IMR-90 (cell line): ENCODE measurements at regions not wholly inside any gene's neighbourhood (a gene's known extent, or its start where the extent isn't known, plus 50 kb on each side); places are given as distances from the start of the nearest gene placed in this dataset.

Experiments used
- ATAC-seq: fragments of 200-7000 bp; cut with Tn5 transposase; 2 replicates; pipeline ENCODE4 v1.9.1; 2020; ENCODE audit warnings: low read depth, mild to moderate bottlenecking, moderate library complexity
- BruUV-seq: library from RNA; stranded (reverse); fragments of 400-500 nt; replicated peaks from 2 replicates; lab custom pipeline; 2021; lab: Mats Ljungman, UMichigan
- CTCF ChIA-PET: fragments of 300-600 bp; formaldehyde crosslinking; extraction: SDS; loops from one replicate; lab custom pipeline; 2021; ENCODE audit warnings: antibody characterized with exemption; lab: Yijun Ruan, JAX
- POLR2A ChIA-PET: fragments of 300-600 bp; sonication (Branson Sonifier 250); formaldehyde crosslinking; loops from one replicate; lab custom pipeline; 2022; ENCODE audit warnings: antibody characterized with exemption; ENCODE audit not compliant: unreplicated experiment; lab: Charles Lee
- DNase-seq: peaks from one replicate; pipeline ENCODE4 v3.0.0; 2013
- H2AFZ ChIP-seq: replicated peaks from 2 replicates; pipeline ENCODE3; 2013; ENCODE audit warnings: low read length, mild to moderate bottlenecking; ENCODE audit not compliant: poor library complexity
- H2AK5ac ChIP-seq: 2 replicates; pipeline ENCODE4 v1.6.1; 2013; ENCODE audit warnings: low read depth, low read length, inconsistent platforms
- H2AK9ac ChIP-seq: replicated peaks from 2 replicates; pipeline ENCODE3; 2013; ENCODE audit warnings: mild to moderate bottlenecking, low read depth, low read length, moderate library complexity; ENCODE audit not compliant: poor library complexity
- H2BK120ac ChIP-seq: 2 replicates; pipeline ENCODE4 v1.6.1; 2013; ENCODE audit warnings: low read depth, low read length, inconsistent platforms
- H2BK15ac ChIP-seq: 3 replicates; pipeline ENCODE4 v1.6.1; 2013; ENCODE audit warnings: low read depth, low read length, inconsistent platforms
- H2BK20ac ChIP-seq: 2 replicates; pipeline ENCODE4 v1.6.1; 2013; ENCODE audit warnings: low read depth, mild to moderate bottlenecking, inconsistent platforms, low read length, moderate library complexity
- H2BK5ac ChIP-seq: 2 replicates; pipeline ENCODE4 v1.6.1; 2013; ENCODE audit warnings: mild to moderate bottlenecking, low read depth, low read length, inconsistent platforms; ENCODE audit not compliant: poor library complexity, severe bottlenecking
- H3K14ac ChIP-seq: replicated peaks from 2 replicates; pipeline ENCODE4 v1.6.1; 2013; ENCODE audit warnings: low read depth, low read length, inconsistent platforms
- H3K18ac ChIP-seq: 2 replicates; pipeline ENCODE4 v1.6.1; 2013; ENCODE audit warnings: low read depth, low read length, control low read depth
- H3K23ac ChIP-seq: 2 replicates; pipeline ENCODE4 v1.6.1; 2013; ENCODE audit warnings: low read depth, low read length, inconsistent platforms
- H3K27ac ChIP-seq: 2 replicates; pipeline ENCODE4 v1.5.1; 2013; ENCODE audit warnings: mild to moderate bottlenecking, control low read depth, low read length; ENCODE audit not compliant: insufficient read depth
- H3K27me3 ChIP-seq: 2 replicates; pipeline ENCODE4 v1.6.1; 2013; ENCODE audit warnings: low read length; ENCODE audit not compliant: control insufficient read depth, insufficient read depth
- H3K36me3 ChIP-seq: 2 replicates; pipeline ENCODE4 v1.6.1; 2013; ENCODE audit warnings: low read length, mixed read lengths; ENCODE audit not compliant: control insufficient read depth, insufficient read depth
- H3K4ac ChIP-seq: 2 replicates; pipeline ENCODE4 v1.6.1; 2013; ENCODE audit warnings: low read depth, low read length, inconsistent platforms
- H3K4me1 ChIP-seq: 2 replicates; pipeline ENCODE4 v1.6.1; 2013; ENCODE audit warnings: low read length, mixed read lengths; ENCODE audit not compliant: control insufficient read depth, insufficient read depth
- H3K4me2 ChIP-seq: 2 replicates; pipeline ENCODE4 v1.6.1; 2013; ENCODE audit warnings: low read depth, mild to moderate bottlenecking, control low read depth, low read length, moderate library complexity
- H3K4me3 ChIP-seq: 2 replicates; pipeline ENCODE4 v1.5.1; 2013; ENCODE audit warnings: low read depth, mild to moderate bottlenecking, control low read depth, low read length, moderate library complexity; ENCODE audit not compliant: insufficient read depth
- H3K56ac ChIP-seq: 2 replicates; pipeline ENCODE4 v1.6.1; 2013; ENCODE audit warnings: low read length, inconsistent platforms; ENCODE audit not compliant: insufficient read depth; ENCODE audit errors: extremely low read depth
- H3K79me1 ChIP-seq, 2 experiments: 2 replicates each; pipeline ENCODE4 v1.6.1; 2013; ENCODE audit warnings: low read length in 2 of 2, inconsistent platforms in 1 of 2, low read depth in 1 of 2
- H3K9ac ChIP-seq: 2 replicates; pipeline ENCODE4 v1.6.1; 2013; ENCODE audit warnings: low read depth, low read length, control low read depth
- H3K9me1 ChIP-seq: 2 replicates; pipeline ENCODE4 v1.6.1; 2013; ENCODE audit warnings: low read length, inconsistent platforms; ENCODE audit not compliant: insufficient read depth
- H3K9me3 ChIP-seq: 2 replicates; pipeline ENCODE4 v1.6.1; 2013; ENCODE audit warnings: low read length; ENCODE audit not compliant: control insufficient read depth, insufficient read depth
- H4K20me1 ChIP-seq: 2 replicates; pipeline ENCODE4 v1.6.1; 2013; ENCODE audit warnings: low read length, inconsistent platforms; ENCODE audit not compliant: insufficient read depth
- H4K5ac ChIP-seq: 2 replicates; pipeline ENCODE4 v1.6.1; 2013; ENCODE audit warnings: mild to moderate bottlenecking, low read depth, low read length, control low read depth
- H4K8ac ChIP-seq, 2 experiments: 2 replicates each; pipeline ENCODE4 v1.6.1; 2013; ENCODE audit warnings: low read depth in 2 of 2, low read length in 2 of 2, control low read depth in 1 of 2, inconsistent platforms in 1 of 2
- H4K91ac ChIP-seq: 2 replicates; pipeline ENCODE4 v1.6.1; 2013; ENCODE audit warnings: low read depth, low read length, inconsistent platforms; ENCODE audit not compliant: insufficient read depth
- BHLHE40 ChIP-seq: fragments of 150-350 bp; IDR thresholded peaks from 2 replicates; pipeline ENCODE4 v1.6.1; 2016; ENCODE audit warnings: mild to moderate bottlenecking, low read depth, low read length
- CEBPB ChIP-seq: IDR thresholded peaks from 2 replicates; pipeline ENCODE4 v1.6.1; 2012; ENCODE audit warnings: low read depth, low read length, improper control_type of control experiment
- CHD1 ChIP-seq: IDR thresholded peaks from 2 replicates; pipeline ENCODE4 v1.6.1; 2012; ENCODE audit warnings: low read depth, low read length, improper control_type of control experiment
- FOS ChIP-seq: fragments of 150-350 bp; IDR thresholded peaks from 2 replicates; pipeline ENCODE4 v1.6.1; 2016; ENCODE audit warnings: low read depth, low read length
- MAFK ChIP-seq: IDR thresholded peaks from 2 replicates; pipeline ENCODE4 v1.6.1; 2012; ENCODE audit warnings: low read depth, low read length, improper control_type of control experiment
- NFE2L2 ChIP-seq: fragments of 150-350 bp; IDR thresholded peaks from 2 replicates; pipeline ENCODE4 v1.6.1; 2016; ENCODE audit warnings: low read depth, mild to moderate bottlenecking, low read length
- POLR2A ChIP-seq: IDR thresholded peaks from 2 replicates; pipeline ENCODE4 v1.6.1; 2012; ENCODE audit warnings: mild to moderate bottlenecking, low read depth, low read length
- RAD21 ChIP-seq: IDR thresholded peaks from 2 replicates; pipeline ENCODE4 v1.6.1; 2012; ENCODE audit warnings: low read length, improper control_type of control experiment
- RCOR1 ChIP-seq: IDR thresholded peaks from 2 replicates; pipeline ENCODE4 v1.6.1; 2012; ENCODE audit warnings: mild to moderate bottlenecking, low read length, improper control_type of control experiment; ENCODE audit not compliant: insufficient replicate concordance
- RFX5 ChIP-seq: IDR thresholded peaks from 2 replicates; pipeline ENCODE4 v1.8.0; 2012; ENCODE audit warnings: low read depth, mild to moderate bottlenecking, low read length, moderate library complexity
- SMC3 ChIP-seq: fragments of 150-350 bp; IDR thresholded peaks from 2 replicates; pipeline ENCODE4 v1.6.1; 2016; ENCODE audit warnings: low read depth, mild to moderate bottlenecking, antibody characterized with exemption, low read length, moderate library complexity
- WGBS, 2 experiments: methylation state at CpG; one replicate each; pipeline versions ENCODE4 v1.1.5 to v1.1.7; 2013; ENCODE audit warnings: missing lambda C conversion rate in 2 of 2; ENCODE audit not compliant: insufficient read length in 1 of 2; ENCODE audit errors: extremely low coverage in 2 of 2; 5-methylcytosine and 5-hydroxymethylcytosine counted together
- dilution Hi-C: fragments of 300-500 bp; cut with HindIII; formaldehyde crosslinking; loops from one replicate; pipeline ENCODE4 v1.14.3; 2018; ENCODE audit warnings: low sequenced_read_pairs; ENCODE audit not compliant: unreplicated experiment
- in situ Hi-C: fragments of 300-500 bp; cut with MboI; formaldehyde crosslinking; loops from 3 replicates; pipeline ENCODE4 v1.14.3; 2019; ENCODE audit warnings: low sequenced_read_pairs, inconsistent platforms, mixed read lengths
- intact Hi-C: fragments of 100-400 bp; cut with micrococcal nuclease; formaldehyde crosslinking; loops from 2 replicates; pipeline ENCODE4 v1.10.0; 2022
- TF ChIP-seq, protein P1 (sequence below): conservative IDR thresholded peaks from 2 replicates; pipeline ENCODE4 v1.5.1; 2012; ENCODE audit warnings: mild to moderate bottlenecking, low read depth, low read length, improper control_type of control experiment

DNA sequence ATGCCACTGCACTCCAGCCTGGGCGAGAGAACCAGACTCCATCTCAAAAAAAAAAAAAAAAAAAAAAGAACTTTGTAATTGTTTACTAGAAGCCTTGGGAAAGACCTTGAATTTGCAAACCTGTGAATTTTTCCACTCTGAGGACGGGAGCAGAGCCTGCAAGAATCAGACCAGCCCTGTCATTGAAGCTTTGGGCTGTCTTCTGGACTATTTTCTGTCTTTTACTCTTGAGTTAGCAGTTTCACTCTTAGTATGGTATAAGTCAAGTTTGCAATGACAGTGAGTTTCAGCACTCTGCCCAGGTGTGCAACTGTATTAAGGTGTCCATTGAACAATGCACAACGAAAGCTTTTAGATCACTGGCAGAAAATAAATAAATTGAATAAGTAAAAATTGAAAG, 81.4 kb upstream of the KRAS start:
- Histone ChIP-seq H2AK9ac (no peak overlapping the region), H2BK20ac (no peak overlapping the region), H3K23ac (no peak overlapping the region), H3K27ac (no peak overlapping the region), H2BK120ac (no peak overlapping the region), H2BK5ac (no peak overlapping the region), H2AK5ac (no peak overlapping the region), H2AFZ (no peak overlapping the region), H3K9me1 (no peaks in the 10 kb centered on the region), H3K4me1 (peaks cover 2% of the 10 kb centered on the region; the same call in 1 of the 2 replicates), H3K4me2 (no peak overlapping the region), H3K9me3 (no peaks in the 10 kb centered on the region), H4K5ac (no peak overlapping the region), H4K91ac (no peak overlapping the region), H3K79me1 (no peaks in the 10 kb centered on the region), H3K56ac (no peak overlapping the region), H3K14ac (no peak overlapping the region), H3K4me3 (no peak overlapping the region), H3K36me3 (no peaks in the 10 kb centered on the region), H4K8ac (no peak overlapping the region), H3K27me3 (no peaks in the 10 kb centered on the region), H2BK15ac (no peak overlapping the region), H4K20me1 (no peaks in the 10 kb centered on the region), H3K4ac (no peak overlapping the region), H3K18ac (no peak overlapping the region), H3K9ac (no peak overlapping the region)
- TF ChIP-seq RFX5 (no peak), BHLHE40 (no peak), FOS (no peak), SMC3 (no peak), NFE2L2 (no peak), RAD21 (no peak), POLR2A (no peak), CHD1 (no peak), MAFK (no peak), RCOR1 (no peak), CEBPB (no peak)
- TF ChIP-seq, protein P1, sequence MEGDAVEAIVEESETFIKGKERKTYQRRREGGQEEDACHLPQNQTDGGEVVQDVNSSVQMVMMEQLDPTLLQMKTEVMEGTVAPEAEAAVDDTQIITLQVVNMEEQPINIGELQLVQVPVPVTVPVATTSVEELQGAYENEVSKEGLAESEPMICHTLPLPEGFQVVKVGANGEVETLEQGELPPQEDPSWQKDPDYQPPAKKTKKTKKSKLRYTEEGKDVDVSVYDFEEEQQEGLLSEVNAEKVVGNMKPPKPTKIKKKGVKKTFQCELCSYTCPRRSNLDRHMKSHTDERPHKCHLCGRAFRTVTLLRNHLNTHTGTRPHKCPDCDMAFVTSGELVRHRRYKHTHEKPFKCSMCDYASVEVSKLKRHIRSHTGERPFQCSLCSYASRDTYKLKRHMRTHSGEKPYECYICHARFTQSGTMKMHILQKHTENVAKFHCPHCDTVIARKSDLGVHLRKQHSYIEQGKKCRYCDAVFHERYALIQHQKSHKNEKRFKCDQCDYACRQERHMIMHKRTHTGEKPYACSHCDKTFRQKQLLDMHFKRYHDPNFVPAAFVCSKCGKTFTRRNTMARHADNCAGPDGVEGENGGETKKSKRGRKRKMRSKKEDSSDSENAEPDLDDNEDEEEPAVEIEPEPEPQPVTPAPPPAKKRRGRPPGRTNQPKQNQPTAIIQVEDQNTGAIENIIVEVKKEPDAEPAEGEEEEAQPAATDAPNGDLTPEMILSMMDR = no peak
- DNase-seq (no peak), ATAC-seq (no peak)
- BruUV-seq = no TSS peak
- POLR2A ChIA-PET = interaction anchor here (0.7 kb wide), 1 partner anchor 501 kb away, joined by 9 read pairs; no protein-coding TSS in a partner anchor
- 100% methylated on average over 1 of the region's 3 CpGs; no CpG with 5 or more reads in 1 of the 2 experiments for WGBS, 2 experiments
- CTCF ChIA-PET = interaction anchor here (0.6 kb wide), 1 partner anchor 1950 kb away, joined by 3 read pairs; no protein-coding TSS in a partner anchor
- dilution Hi-C loops (no loop called here), intact Hi-C loops (no loop called here), in situ Hi-C loops (no loop called here)
